ENCODE measurements at regions not wholly inside any gene's neighbourhood (a gene's known extent, or its start where the extent isn't known, plus 50 kb on each side); places are given as distances from the start of the nearest gene placed in this dataset.

- TF ChIP-seq EZH2 (IDR thresholded peaks at IDR 0.05; ENCODE audit: insufficient read depth, low read length), result no peak
- TF ChIP-seq, protein P1, sequence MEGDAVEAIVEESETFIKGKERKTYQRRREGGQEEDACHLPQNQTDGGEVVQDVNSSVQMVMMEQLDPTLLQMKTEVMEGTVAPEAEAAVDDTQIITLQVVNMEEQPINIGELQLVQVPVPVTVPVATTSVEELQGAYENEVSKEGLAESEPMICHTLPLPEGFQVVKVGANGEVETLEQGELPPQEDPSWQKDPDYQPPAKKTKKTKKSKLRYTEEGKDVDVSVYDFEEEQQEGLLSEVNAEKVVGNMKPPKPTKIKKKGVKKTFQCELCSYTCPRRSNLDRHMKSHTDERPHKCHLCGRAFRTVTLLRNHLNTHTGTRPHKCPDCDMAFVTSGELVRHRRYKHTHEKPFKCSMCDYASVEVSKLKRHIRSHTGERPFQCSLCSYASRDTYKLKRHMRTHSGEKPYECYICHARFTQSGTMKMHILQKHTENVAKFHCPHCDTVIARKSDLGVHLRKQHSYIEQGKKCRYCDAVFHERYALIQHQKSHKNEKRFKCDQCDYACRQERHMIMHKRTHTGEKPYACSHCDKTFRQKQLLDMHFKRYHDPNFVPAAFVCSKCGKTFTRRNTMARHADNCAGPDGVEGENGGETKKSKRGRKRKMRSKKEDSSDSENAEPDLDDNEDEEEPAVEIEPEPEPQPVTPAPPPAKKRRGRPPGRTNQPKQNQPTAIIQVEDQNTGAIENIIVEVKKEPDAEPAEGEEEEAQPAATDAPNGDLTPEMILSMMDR (IDR thresholded peaks at IDR 0.05; ENCODE audit: insufficient read depth, low read depth, low read length), result no peak
Observed at GRCh38 chr3:26081166-26081565, 291.3 kb downstream of the OXSM start.

All from astrocyte (in vitro differentiated cells and primary cell).